ENCODE measurements at regions not wholly inside any gene's neighbourhood (a gene's known extent, or its start where the extent isn't known, plus 50 kb on each side); places are given as distances from the start of the nearest gene placed in this dataset.
A peak's percentile ranks its signal among the peaks of the same experiment; 100 is the strongest.

- Histone ChIP-seq H3K9me2 (ENCODE audit: insufficient read depth, low read length) (no peaks in the 10 kb centered on the region), H3K4me3 (ENCODE audit: low read depth, low read length, poor library complexity, severe bottlenecking) (no peak overlapping the region), H4K20me1 (ENCODE audit: insufficient read depth, low read length) (no peaks in the 10 kb centered on the region), H2AFZ (ENCODE audit: low read length) (peak overlapping the region; percentile 99; the same call in 1 of the 2 replicates), H3K79me2 (ENCODE audit: insufficient read depth, low read depth, low read length) (no peaks in the 10 kb centered on the region), H3K27ac (ENCODE audit: low read depth, low read length, poor library complexity, severe bottlenecking) (peak overlapping the region; percentile 3), H3K9me3 (ENCODE audit: low read length) (no peaks in the 10 kb centered on the region), H3K4me1 (ENCODE audit: insufficient read depth, low read length, poor library complexity, severe bottlenecking) (peaks cover 70% of the 10 kb centered on the region), H3K36me3 (ENCODE audit: insufficient read depth, low read length) (no peaks in the 10 kb centered on the region), H3K4me2 (ENCODE audit: low read length) (peak overlapping the region; percentile 71)
- no TSS peak for BruUV-seq (replicated peaks)
- TF ChIP-seq EZH2phosphoT487 (IDR thresholded peaks at IDR 0.05; ENCODE audit: borderline replicate concordance, low read depth, low read length), result no peak
- TF ChIP-seq CTCF (conservative IDR thresholded peaks at IDR 0.05; ENCODE audit: low read length), result no peak
- DNase-seq (ENCODE audit: low spot score), result no peak
- POLR2A ChIA-PET, result interaction anchor here (0.8 to 3.1 kb wide), 7 partner anchors 10 to 158 kb away, joined by 3 to 16 read pairs (median 3); no protein-coding TSS in a partner anchor
- CTCF ChIA-PET (ENCODE audit: unreplicated experiment), result no interaction called here
- intact Hi-C loops (cut with micrococcal nuclease; ENCODE audit: unreplicated experiment), result loop anchor here (2.0 kb wide), 1 partner anchor 99 kb away; no protein-coding TSS in a partner anchor
Observed at GRCh38 chr6:105833959-105834947, 251.9 kb upstream of the PRDM1 start.

- TF ChIP-seq EZH2phosphoT487 (IDR thresholded peaks at IDR 0.05; ENCODE audit: borderline replicate concordance, low read depth, low read length) (no peak), CTCF (conservative IDR thresholded peaks at IDR 0.05; ENCODE audit: low read length) (no peak)
- H2AFZ ChIP-seq (ENCODE audit: low read length), result peak overlapping the region; percentile 91; the same call in 1 of the 2 replicates
- no peaks in the 10 kb centered on the region for H4K20me1 ChIP-seq (ENCODE audit: insufficient read depth, low read length)
- H3K36me3 ChIP-seq (ENCODE audit: insufficient read depth, low read length), result no peaks in the 10 kb centered on the region
- H3K4me1 ChIP-seq (ENCODE audit: insufficient read depth, low read length, poor library complexity, severe bottlenecking), result peaks cover 59% of the 10 kb centered on the region
- BruUV-seq (replicated peaks), result no TSS peak
- no peak overlapping the region for H3K27ac ChIP-seq (ENCODE audit: low read depth, low read length, poor library complexity, severe bottlenecking)
- intact Hi-C loops (cut with micrococcal nuclease; ENCODE audit: unreplicated experiment), result no loop called here
- ChIA-PET CTCF (ENCODE audit: unreplicated experiment) (no interaction called here), POLR2A (interaction anchor here (0.6 to 1.2 kb wide), 6 partner anchors 32 to 228 kb away, joined by 3 to 9 read pairs (median 3); no protein-coding TSS in a partner anchor)
- H3K9me2 ChIP-seq (ENCODE audit: insufficient read depth, low read length), result no peaks in the 10 kb centered on the region
- no peak overlapping the region for H3K4me2 ChIP-seq (ENCODE audit: low read length)
- no peaks in the 10 kb centered on the region for H3K9me3 ChIP-seq (ENCODE audit: low read length)
- no peaks in the 10 kb centered on the region for H3K79me2 ChIP-seq (ENCODE audit: insufficient read depth, low read depth, low read length)
- no peak for DNase-seq (ENCODE audit: low spot score)
- H3K4me3 ChIP-seq (ENCODE audit: low read depth, low read length, poor library complexity, severe bottlenecking), result no peak overlapping the region
Observed at GRCh38 chr6:105832313-105832761, 253.8 kb upstream of the PRDM1 start.

Data from OCI-LY7 (cell line).